MCF 10A (cell line): ENCODE measurements at regions not wholly inside any gene's neighbourhood (a gene's known extent, or its start where the extent isn't known, plus 50 kb on each side); places are given as distances from the start of the nearest gene placed in this dataset.

ENCODE experiments used
- BruUV-seq: library from RNA; stranded (reverse); fragments of 400-500 nt; replicated peaks from 2 replicates; lab custom pipeline; 2021; lab: Mats Ljungman, UMichigan
- CTCF ChIA-PET: fragments of 300-600 bp; sonication (Branson Sonifier 250); formaldehyde crosslinking; extraction: SDS; loops from one replicate; lab custom pipeline; 2021; ENCODE audit warnings: antibody characterized with exemption, inconsistent platforms; lab: Yijun Ruan, JAX
- POLR2A ChIA-PET: fragments of 300-600, 350-650 bp; sonication (Branson Sonifier 250); formaldehyde crosslinking; extraction: SDS; loops from one replicate; lab custom pipeline; 2020; ENCODE audit warnings: antibody characterized with exemption, inconsistent platforms; lab: Yijun Ruan, JAX
- DNase-seq: peaks from one replicate; pipeline ENCODE4 v3.0.0-alpha.2; 2018; ENCODE audit not compliant: unreplicated experiment
- H3K27ac Mint-ChIP-seq: one replicate; pipeline ENCODE4 v1.8.0; 2022; ENCODE audit warnings: mild to moderate bottlenecking, low read depth, mixed read lengths; ENCODE audit not compliant: unreplicated experiment
- H3K27me3 Mint-ChIP-seq: one replicate; pipeline ENCODE4 v1.8.0; 2022; ENCODE audit warnings: mixed read lengths; ENCODE audit not compliant: insufficient read depth, unreplicated experiment
- H3K36me3 Mint-ChIP-seq: one replicate; pipeline ENCODE4 v1.8.0; 2022; ENCODE audit warnings: mild to moderate bottlenecking, moderate library complexity, mixed read lengths; ENCODE audit not compliant: insufficient read depth, unreplicated experiment
- H3K4me1 Mint-ChIP-seq: one replicate; pipeline ENCODE4 v1.8.0; 2022; ENCODE audit warnings: mixed read lengths; ENCODE audit not compliant: insufficient read depth, unreplicated experiment
- H3K4me3 Mint-ChIP-seq: one replicate; pipeline ENCODE4 v1.8.0; 2022; ENCODE audit warnings: mild to moderate bottlenecking, moderate library complexity, mixed read lengths; ENCODE audit not compliant: unreplicated experiment
- H3K9me3 Mint-ChIP-seq: one replicate; pipeline ENCODE4 v1.8.0; 2022; ENCODE audit warnings: mixed read lengths; ENCODE audit not compliant: unreplicated experiment
- intact Hi-C: fragments of 100-400 bp; cut with micrococcal nuclease; formaldehyde crosslinking; loops from 2 replicates; pipeline ENCODE4 v1.14.1; 2022
- TF ChIP-seq, protein P1 (sequence below): fragments of 200-600 bp; IDR thresholded peaks from one replicate; pipeline ENCODE4 v1.8.0; 2022; ENCODE audit warnings: antibody characterized with exemption, mild to moderate bottlenecking; ENCODE audit not compliant: unreplicated experiment

DNA sequence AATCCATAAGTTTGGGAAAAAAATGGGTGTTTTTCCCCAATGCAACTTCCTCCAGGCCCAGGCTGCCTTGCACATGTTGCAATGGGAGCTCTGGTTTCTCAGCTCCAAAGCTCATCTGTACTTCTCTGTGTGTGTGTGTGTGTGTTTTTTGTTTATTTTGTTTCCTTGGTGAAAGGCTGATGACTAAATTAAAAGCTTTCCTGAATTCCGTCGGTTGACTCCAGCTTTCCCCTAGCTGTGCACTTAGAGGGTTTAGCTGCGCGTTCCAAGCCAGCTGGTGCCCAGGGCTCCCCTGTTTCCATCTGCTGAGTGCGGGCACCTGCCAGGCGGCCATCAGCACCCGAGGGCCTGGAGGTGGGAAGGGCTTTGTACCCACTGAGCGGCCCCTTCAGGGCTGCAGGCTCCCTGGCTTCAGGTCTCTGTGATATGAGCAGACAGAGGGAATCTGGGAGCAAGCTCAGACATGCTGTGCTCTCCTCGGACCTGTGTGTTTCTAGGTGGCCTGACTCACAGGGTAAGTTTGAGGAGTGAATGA is 129.1 kb upstream of the SOX1 start:
- Mint-ChIP-seq H3K27me3 (no peaks in the 10 kb centered on the region), H3K4me1 (no peaks in the 10 kb centered on the region), H3K27ac (peak overlapping the region; percentile 8), H3K9me3 (peaks cover 30% of the 10 kb centered on the region), H3K4me3 (peak overlapping the region; percentile 7), H3K36me3 (peaks cover 6% of the 10 kb centered on the region)
- TF ChIP-seq, protein P1, sequence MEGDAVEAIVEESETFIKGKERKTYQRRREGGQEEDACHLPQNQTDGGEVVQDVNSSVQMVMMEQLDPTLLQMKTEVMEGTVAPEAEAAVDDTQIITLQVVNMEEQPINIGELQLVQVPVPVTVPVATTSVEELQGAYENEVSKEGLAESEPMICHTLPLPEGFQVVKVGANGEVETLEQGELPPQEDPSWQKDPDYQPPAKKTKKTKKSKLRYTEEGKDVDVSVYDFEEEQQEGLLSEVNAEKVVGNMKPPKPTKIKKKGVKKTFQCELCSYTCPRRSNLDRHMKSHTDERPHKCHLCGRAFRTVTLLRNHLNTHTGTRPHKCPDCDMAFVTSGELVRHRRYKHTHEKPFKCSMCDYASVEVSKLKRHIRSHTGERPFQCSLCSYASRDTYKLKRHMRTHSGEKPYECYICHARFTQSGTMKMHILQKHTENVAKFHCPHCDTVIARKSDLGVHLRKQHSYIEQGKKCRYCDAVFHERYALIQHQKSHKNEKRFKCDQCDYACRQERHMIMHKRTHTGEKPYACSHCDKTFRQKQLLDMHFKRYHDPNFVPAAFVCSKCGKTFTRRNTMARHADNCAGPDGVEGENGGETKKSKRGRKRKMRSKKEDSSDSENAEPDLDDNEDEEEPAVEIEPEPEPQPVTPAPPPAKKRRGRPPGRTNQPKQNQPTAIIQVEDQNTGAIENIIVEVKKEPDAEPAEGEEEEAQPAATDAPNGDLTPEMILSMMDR = no peak
- intact Hi-C loops = no loop called here
- CTCF ChIA-PET = interaction anchor here (0.6 to 1.2 kb wide), 3 partner anchors 21 to 873 kb away, joined by 3 to 5 read pairs (median 4); no protein-coding TSS in a partner anchor
- BruUV-seq = no TSS peak
- peak; percentile 16 for DNase-seq
- POLR2A ChIA-PET = interaction anchor here (0.8 to 1.1 kb wide), 4 partner anchors 9 to 188 kb away, joined by 3 to 7 read pairs (median 3); no protein-coding TSS in a partner anchor

DNA sequence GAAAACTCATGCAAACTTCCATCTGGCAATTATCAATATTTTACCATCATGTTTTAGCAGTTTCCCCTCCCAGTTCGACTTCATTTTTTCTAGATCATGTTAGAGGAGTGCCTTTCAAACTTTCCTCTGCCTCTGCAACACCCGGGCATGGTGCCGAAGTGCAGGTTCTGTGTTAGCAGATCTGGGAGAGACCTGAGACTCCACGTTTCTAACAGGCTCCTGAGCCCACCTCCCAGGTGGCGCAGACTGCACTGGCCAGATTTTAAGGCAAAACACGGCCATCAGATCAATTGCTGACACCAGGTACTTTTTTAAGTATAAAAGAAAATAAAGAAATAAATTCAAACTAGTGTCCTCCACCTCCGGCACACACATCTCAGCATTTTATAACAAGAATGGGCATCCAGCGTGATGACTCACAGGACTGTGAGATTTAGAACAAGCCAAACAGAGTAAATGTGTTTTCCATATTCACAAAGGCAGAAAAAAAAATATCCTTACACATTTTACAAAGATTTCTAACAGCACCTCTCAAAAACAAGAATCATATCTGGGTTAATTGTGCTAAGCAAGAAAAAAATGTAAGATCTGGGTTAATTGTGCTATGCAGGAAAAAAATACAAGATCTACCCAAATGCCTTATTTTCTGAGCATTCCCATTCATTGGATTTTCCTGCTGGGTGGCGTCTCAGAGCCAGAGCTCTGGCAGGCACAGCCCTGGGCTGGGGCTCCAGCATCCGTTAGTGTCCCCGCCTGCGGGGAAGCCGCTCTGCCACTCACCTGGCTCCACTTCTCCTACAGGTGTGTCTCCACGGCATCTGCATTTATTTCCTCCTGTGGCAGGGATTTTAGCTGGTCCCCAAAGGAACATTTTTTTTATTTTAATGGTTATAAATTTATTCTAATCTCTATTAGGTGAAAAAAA is 127.9 kb upstream of the SOX1 start:
- peaks cover 30% of the 10 kb centered on the region for H3K9me3 Mint-ChIP-seq
- no peak overlapping the region for H3K27ac Mint-ChIP-seq
- H3K27me3 Mint-ChIP-seq = no peaks in the 10 kb centered on the region
- no peaks in the 10 kb centered on the region for H3K4me1 Mint-ChIP-seq
- ChIA-PET POLR2A (interaction anchor here (0.9 kb wide), 1 partner anchor 10 kb away, joined by 4 read pairs; no protein-coding TSS in a partner anchor), CTCF (no interaction called here)
- intact Hi-C loops = no loop called here
- TF ChIP-seq, protein P1 = no peak
- DNase-seq = no peak
- no peak overlapping the region for H3K4me3 Mint-ChIP-seq
- BruUV-seq = no TSS peak
- H3K36me3 Mint-ChIP-seq = peaks cover 6% of the 10 kb centered on the region

DNA sequence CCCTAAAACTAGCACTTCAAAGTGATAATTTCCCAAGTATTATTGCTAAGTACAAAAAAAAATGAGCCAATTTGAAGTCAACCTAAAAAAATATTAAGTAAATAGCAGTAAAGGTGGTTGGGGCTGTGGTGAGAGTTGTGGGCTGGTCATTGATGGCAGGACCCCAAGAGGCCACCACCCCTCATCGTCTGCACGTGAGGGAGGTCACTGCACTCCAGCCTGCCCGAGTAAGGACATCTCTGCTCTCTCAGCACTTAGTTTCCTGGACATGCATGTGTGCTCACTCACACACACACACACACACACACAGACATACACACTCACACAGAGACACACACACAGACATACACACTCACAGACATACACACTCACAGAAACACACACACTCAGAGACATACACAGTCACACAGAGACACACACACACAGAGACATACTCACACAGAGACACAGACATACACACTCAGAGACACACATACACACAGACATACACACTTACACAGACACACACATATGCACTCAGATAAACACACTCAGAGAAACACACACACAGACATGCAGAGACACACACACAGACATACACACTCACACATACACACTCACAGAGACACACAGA is 127.2 kb upstream of the SOX1 start:
- ChIA-PET CTCF (no interaction called here), POLR2A (interaction anchor here (0.9 kb wide), 1 partner anchor 11 kb away, joined by 4 read pairs; no protein-coding TSS in a partner anchor)
- H3K4me1 Mint-ChIP-seq = no peaks in the 10 kb centered on the region
- no peaks in the 10 kb centered on the region for H3K27me3 Mint-ChIP-seq
- H3K36me3 Mint-ChIP-seq = peaks cover 6% of the 10 kb centered on the region
- DNase-seq = no peak
- H3K9me3 Mint-ChIP-seq = peaks cover 25% of the 10 kb centered on the region
- no peak overlapping the region for H3K4me3 Mint-ChIP-seq
- H3K27ac Mint-ChIP-seq = no peak overlapping the region
- intact Hi-C loops = no loop called here
- BruUV-seq = no TSS peak
- TF ChIP-seq, protein P1 = no peak

DNA sequence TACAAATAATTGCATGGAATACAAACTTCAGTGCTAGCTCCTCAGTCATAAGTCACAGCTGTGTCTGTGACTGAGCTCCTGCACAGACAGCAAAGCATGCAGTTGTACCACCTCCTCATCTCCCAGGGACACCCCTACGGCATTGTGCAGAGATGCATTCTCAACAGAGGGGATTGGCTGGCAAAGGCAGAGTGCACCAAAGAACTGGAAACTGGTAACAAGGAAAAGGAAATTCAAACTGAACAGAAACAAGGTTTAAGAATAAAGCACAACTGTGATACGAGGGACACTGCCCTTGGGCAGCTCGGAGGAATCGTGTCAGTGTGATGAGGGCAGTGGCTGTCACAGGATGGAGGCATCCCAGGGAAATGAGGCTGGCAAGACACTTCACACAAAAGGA is 126.1 kb upstream of the SOX1 start:
- ChIA-PET CTCF (no interaction called here), POLR2A (no interaction called here)
- Mint-ChIP-seq H3K36me3 (peaks cover 6% of the 10 kb centered on the region), H3K27ac (no peak overlapping the region), H3K4me1 (no peaks in the 10 kb centered on the region), H3K27me3 (no peaks in the 10 kb centered on the region), H3K4me3 (no peak overlapping the region), H3K9me3 (peaks cover 23% of the 10 kb centered on the region)
- DNase-seq = no peak
- intact Hi-C loops = no loop called here
- TF ChIP-seq, protein P1 = no peak
- no TSS peak for BruUV-seq
